Gastrocnemius medialis (tissue), 4 donors: ENCODE measurements at regions not wholly inside any gene's neighbourhood (a gene's known extent, or its start where the extent isn't known, plus 50 kb on each side); places are given as distances from the start of the nearest gene placed in this dataset.

ENCODE experiments used
- ATAC-seq, 2 donors: fragments of 150-250 bp; one replicate each; pipeline ENCODE4 v1.9.1; 2016
- DNase-seq, 2 donors: peaks; one replicate each; pipeline ENCODE4 v3.0.0-alpha.2; 2019
- H3K27ac ChIP-seq, 4 donors: fragments of 200-600 bp; sonication (generic); 1 replicate in 1 of 4; 2 replicates in 3 of 4; pipeline ENCODE4 v1.5.1; 2016 to 2018; ENCODE audit warnings: mild to moderate bottlenecking in 2 of 4, moderate library complexity in 1 of 4
- H3K27me3 ChIP-seq, 3 donors: fragments of 200-600 bp; sonication (generic) in 2 of 3; 1 replicate in 1 of 3; 2 replicates in 2 of 3; pipeline versions ENCODE4 v1.5.1 to v1.6.0; 2016 to 2019; ENCODE audit warnings: mild to moderate bottlenecking in 1 of 3, moderate library complexity in 1 of 3
- H3K36me3 ChIP-seq, 2 donors: fragments of 200-600 bp; sonication (generic) in 1 of 2; one replicate each; pipeline ENCODE4 v1.5.1; 2017 to 2018
- H3K4me1 ChIP-seq, 2 donors: fragments of 200-600 bp; sonication (generic) in 1 of 2; one replicate each; pipeline ENCODE4 v1.5.1; 2016 to 2017; ENCODE audit warnings: mild to moderate bottlenecking in 2 of 2
- H3K4me3 ChIP-seq, 4 donors: fragments of 200-600 bp; sonication (generic) in 3 of 4; 1 replicate in 1 of 4; 2 replicates in 3 of 4; pipeline ENCODE4 v1.5.1; 2016 to 2019; ENCODE audit warnings: mild to moderate bottlenecking in 2 of 4
- H3K9me3 ChIP-seq, 3 donors: fragments of 200-600 bp; sonication (generic) in 2 of 3; 1 replicate in 1 of 3; 2 replicates in 2 of 3; pipeline ENCODE4 v1.5.1; 2016 to 2019
- CTCF ChIP-seq, 5 experiments: fragments of 450-650 bp in 3 of 5; fragments of 200-600 bp in 2 of 5; sonication (generic) in 2 of 5; IDR thresholded peaks in 4 of 5; conservative IDR thresholded peaks in 1 of 5; 1 replicate in 4 of 5; 2 replicates in 1 of 5; pipeline ENCODE4 v1.5.1; 2016 to 2019; ENCODE audit warnings: antibody characterized with exemption in 5 of 5, mild to moderate bottlenecking in 3 of 5, moderate library complexity in 3 of 5
- POLR2A ChIP-seq, 2 donors: fragments of 450-650 bp; IDR thresholded peaks; one replicate each; pipeline ENCODE4 v1.6.1; 2017; ENCODE audit warnings: antibody characterized with exemption in 2 of 2, mild to moderate bottlenecking in 2 of 2, moderate library complexity in 2 of 2
- in situ Hi-C, 4 donors: fragments of 200-750 bp; cut with MboI; loops; one replicate each; pipeline versions ENCODE4 v1.15.0 to v1.8.0; 2017; ENCODE audit warnings: low sequenced_read_pairs in 4 of 4
- intact Hi-C: fragments of 100-400 bp; cut with DNase I; formaldehyde crosslinking; loops from one replicate; pipeline ENCODE4 v1.15.1; 2023; ENCODE audit warnings: low total_unique reads

- H3K27me3 ChIP-seq: no peaks in the 10 kb centered on the region
- no peaks in the 10 kb centered on the region for H3K9me3 ChIP-seq
- TF ChIP-seq CTCF (IDR thresholded peaks at IDR 0.05 in 4 of 5, conservative IDR thresholded peaks at IDR 0.05 in 1 of 5) (no peak), POLR2A (IDR thresholded peaks at IDR 0.05) (no peak)
- H3K27ac ChIP-seq: no peak overlapping the region
- no peak for DNase-seq
- no peak overlapping the region for H3K4me3 ChIP-seq
- H3K36me3 ChIP-seq: no peaks in the 10 kb centered on the region
- no peaks in the 10 kb centered on the region for H3K4me1 ChIP-seq
- no peak for ATAC-seq
- intact Hi-C loops (no loop called here), in situ Hi-C loops (no loop called here)
Measured at GRCh38 chr2:122011493-122012270, 256.2 kb downstream of the TSN start.

- no peaks in the 10 kb centered on the region for H3K27me3 ChIP-seq
- H3K4me1 ChIP-seq: no peaks in the 10 kb centered on the region
- in situ Hi-C loops (no loop called here), intact Hi-C loops (no loop called here)
- H3K36me3 ChIP-seq: no peaks in the 10 kb centered on the region
- H3K9me3 ChIP-seq: no peaks in the 10 kb centered on the region
- ATAC-seq (no peak), DNase-seq (no peak)
- no peak overlapping the region for H3K27ac ChIP-seq
- TF ChIP-seq CTCF (IDR thresholded peaks at IDR 0.05 in 4 of 5, conservative IDR thresholded peaks at IDR 0.05 in 1 of 5) (no peak), POLR2A (IDR thresholded peaks at IDR 0.05) (no peak)
- H3K4me3 ChIP-seq: no peak overlapping the region
Measured at GRCh38 chr2:122018736-122019135, 263.3 kb downstream of the TSN start.

- TF ChIP-seq POLR2A (IDR thresholded peaks at IDR 0.05): no peak
- TF ChIP-seq CTCF (IDR thresholded peaks at IDR 0.05 in 4 of 5, conservative IDR thresholded peaks at IDR 0.05 in 1 of 5): no peak
- in situ Hi-C loops: no loop called here
- ATAC-seq: no peak
- H3K4me3 ChIP-seq: no peak overlapping the region
- H3K4me1 ChIP-seq: no peaks in the 10 kb centered on the region
- no peaks in the 10 kb centered on the region for H3K9me3 ChIP-seq
- DNase-seq: no peak
- H3K27me3 ChIP-seq: no peaks in the 10 kb centered on the region
- H3K36me3 ChIP-seq: no peaks in the 10 kb centered on the region
- no peak overlapping the region for H3K27ac ChIP-seq
- intact Hi-C loops: no loop called here
Measured at GRCh38 chr2:122019724-122020123, 264.3 kb downstream of the TSN start.

- no peaks in the 10 kb centered on the region for H3K4me1 ChIP-seq
- ATAC-seq (no peak), DNase-seq (no peak)
- H3K9me3 ChIP-seq: no peaks in the 10 kb centered on the region
- intact Hi-C loops: no loop called here
- no peak overlapping the region for H3K4me3 ChIP-seq
- no peaks in the 10 kb centered on the region for H3K27me3 ChIP-seq
- in situ Hi-C loops: no loop called here
- TF ChIP-seq POLR2A (IDR thresholded peaks at IDR 0.05) (no peak), CTCF (IDR thresholded peaks at IDR 0.05 in 4 of 5, conservative IDR thresholded peaks at IDR 0.05 in 1 of 5) (no peak)
- H3K36me3 ChIP-seq: no peaks in the 10 kb centered on the region
- no peak overlapping the region for H3K27ac ChIP-seq
Measured at GRCh38 chr2:122020377-122020776, 264.9 kb downstream of the TSN start.

GRCh38 chr2:122021941-122022340, 266.5 kb downstream of the TSN start:
- ATAC-seq (no peak), DNase-seq (no peak)
- Histone ChIP-seq H3K4me3 (no peak overlapping the region), H3K36me3 (no peaks in the 10 kb centered on the region), H3K27ac (no peak overlapping the region), H3K27me3 (no peaks in the 10 kb centered on the region), H3K4me1 (no peaks in the 10 kb centered on the region), H3K9me3 (no peaks in the 10 kb centered on the region)
- intact Hi-C loops (no loop called here), in situ Hi-C loops (no loop called here)
- TF ChIP-seq CTCF (IDR thresholded peaks at IDR 0.05 in 4 of 5, conservative IDR thresholded peaks at IDR 0.05 in 1 of 5): no peak
- TF ChIP-seq POLR2A (IDR thresholded peaks at IDR 0.05): no peak
